ENCODE measurements at regions not wholly inside any gene's neighbourhood (a gene's known extent, or its start where the extent isn't known, plus 50 kb on each side); places are given as distances from the start of the nearest gene placed in this dataset.

DNA sequence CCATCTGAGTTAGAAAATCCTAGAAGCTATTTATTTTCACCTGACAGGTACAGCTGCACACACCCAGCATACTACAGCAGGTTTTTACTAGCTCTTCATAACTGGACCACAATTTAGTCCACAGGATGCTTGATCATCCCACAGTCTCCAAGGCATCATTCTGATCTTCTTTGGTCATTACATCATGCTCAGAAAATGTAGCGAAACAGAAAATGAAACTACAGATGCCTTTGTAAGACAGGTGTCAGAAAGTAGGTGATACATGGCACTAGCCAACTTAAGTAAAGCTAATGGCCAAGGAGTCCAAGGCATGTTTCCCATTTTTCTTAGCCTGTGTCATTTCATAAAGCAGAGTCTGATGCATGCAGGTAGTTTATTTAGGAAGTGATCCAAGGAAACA lies 102.3 kb downstream of the HTR1B start:
- ATAC-seq (no peak), DNase-seq (no peak)
- no peak overlapping the region for H3K27ac ChIP-seq
- H3K4me3 ChIP-seq = no peak overlapping the region
- no peaks in the 10 kb centered on the region for H3K36me3 ChIP-seq
- no peaks in the 10 kb centered on the region for H3K4me1 ChIP-seq
- in situ Hi-C loops (cut with MboI; ENCODE audit: low sequenced_read_pairs in 4 of 4) (no loop called here), intact Hi-C loops (cut with DNase I; ENCODE audit: low total_unique reads) (no loop called here)
- TF ChIP-seq CTCF (IDR thresholded peaks at IDR 0.05 in 4 of 5, conservative IDR thresholded peaks at IDR 0.05 in 1 of 5) (no peak), POLR2A (IDR thresholded peaks at IDR 0.05) (no peak)
- no peaks in the 10 kb centered on the region for H3K9me3 ChIP-seq
- H3K27me3 ChIP-seq = no peaks in the 10 kb centered on the region

DNA sequence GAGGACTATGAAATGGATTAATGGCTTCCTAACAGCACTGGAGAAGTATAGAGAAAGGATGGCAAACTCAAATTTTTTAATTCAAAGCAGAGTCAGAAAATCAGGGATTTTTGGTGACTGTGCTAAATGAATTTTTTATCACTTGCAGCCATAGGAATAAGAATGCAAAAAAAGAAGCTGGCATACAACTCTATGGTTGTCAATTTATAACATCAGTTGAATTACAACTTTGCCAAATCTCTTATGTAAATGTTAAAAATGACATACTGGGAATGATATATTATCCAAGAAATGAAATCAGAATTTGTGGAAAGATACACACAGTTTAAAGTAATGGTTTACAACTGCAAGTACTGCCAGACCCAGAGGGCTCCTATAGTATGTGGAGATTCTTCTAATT lies 106.5 kb downstream of the HTR1B start:
- in situ Hi-C loops (cut with MboI; ENCODE audit: low sequenced_read_pairs in 4 of 4) = no loop called here
- TF ChIP-seq CTCF (IDR thresholded peaks at IDR 0.05 in 4 of 5, conservative IDR thresholded peaks at IDR 0.05 in 1 of 5) (no peak), POLR2A (IDR thresholded peaks at IDR 0.05) (no peak)
- intact Hi-C loops (cut with DNase I; ENCODE audit: low total_unique reads) = no loop called here

GRCh38 chr6:77354581-77354980 lies 108.7 kb downstream of the HTR1B start:
- DNase-seq = no peak
- in situ Hi-C loops (cut with MboI; ENCODE audit: low sequenced_read_pairs in 4 of 4) = no loop called here
- intact Hi-C loops (cut with DNase I; ENCODE audit: low total_unique reads) = no loop called here
- Histone ChIP-seq H3K27me3 (no peaks in the 10 kb centered on the region), H3K9me3 (no peaks in the 10 kb centered on the region), H3K4me1 (no peaks in the 10 kb centered on the region), H3K4me3 (no peak overlapping the region), H3K36me3 (no peaks in the 10 kb centered on the region), H3K27ac (no peak overlapping the region)
- TF ChIP-seq CTCF (IDR thresholded peaks at IDR 0.05 in 4 of 5, conservative IDR thresholded peaks at IDR 0.05 in 1 of 5) (no peak), POLR2A (IDR thresholded peaks at IDR 0.05) (no peak)
- no peak for ATAC-seq

More for the DNA sequence above, 106.5 kb downstream of the HTR1B start:
- ATAC-seq (no peak), DNase-seq (no peak)
- no peaks in the 10 kb centered on the region for H3K36me3 ChIP-seq
- H3K4me3 ChIP-seq = no peak overlapping the region
- H3K27ac ChIP-seq = no peak overlapping the region
- no peaks in the 10 kb centered on the region for H3K27me3 ChIP-seq
- no peaks in the 10 kb centered on the region for H3K9me3 ChIP-seq
- H3K4me1 ChIP-seq = no peaks in the 10 kb centered on the region

DNA sequence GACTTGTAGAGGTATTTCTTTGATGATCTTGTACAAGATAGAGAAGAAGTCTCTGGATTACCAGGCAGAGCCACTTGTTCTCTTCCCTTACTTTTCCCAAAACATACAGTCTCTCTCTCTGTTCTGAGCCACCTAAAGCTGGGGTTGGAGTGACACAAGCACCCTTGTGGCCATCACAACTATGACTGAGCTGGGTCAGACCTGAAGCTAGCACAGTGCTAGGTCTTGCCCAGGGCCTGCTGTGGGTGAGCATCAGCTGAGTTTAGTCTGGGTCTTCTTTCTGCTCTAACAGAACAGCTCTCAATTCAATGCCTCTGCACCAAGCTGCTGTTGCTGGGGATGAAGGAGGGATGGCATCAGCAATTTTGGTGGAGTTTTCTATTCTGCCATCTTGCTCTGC lies 110.2 kb downstream of the HTR1B start:
- H3K36me3 ChIP-seq = no peaks in the 10 kb centered on the region
- H3K4me3 ChIP-seq = no peak overlapping the region
- H3K9me3 ChIP-seq = no peaks in the 10 kb centered on the region
- no peak for ATAC-seq
- H3K4me1 ChIP-seq = no peaks in the 10 kb centered on the region
- in situ Hi-C loops (cut with MboI; ENCODE audit: low sequenced_read_pairs in 4 of 4) (no loop called here), intact Hi-C loops (cut with DNase I; ENCODE audit: low total_unique reads) (no loop called here)
- no peaks in the 10 kb centered on the region for H3K27me3 ChIP-seq
- no peak overlapping the region for H3K27ac ChIP-seq
- no peak for DNase-seq
- TF ChIP-seq CTCF (IDR thresholded peaks at IDR 0.05 in 4 of 5, conservative IDR thresholded peaks at IDR 0.05 in 1 of 5) (no peak), POLR2A (IDR thresholded peaks at IDR 0.05) (no peak)

All from gastrocnemius medialis (tissue), 4 donors.